ENCODE measurements at regions not wholly inside any gene's neighbourhood (a gene's known extent, or its start where the extent isn't known, plus 50 kb on each side); places are given as distances from the start of the nearest gene placed in this dataset.

GRCh38 chr9:87111010-87111409 is 163.7 kb upstream of the GAS1 start:
- no peak overlapping the region for H3K4me3 ChIP-seq (ENCODE audit: low read length)
- no peak for DNase-seq (ENCODE audit: low read depth)
- no peak for TF ChIP-seq CTCF (conservative IDR thresholded peaks at IDR 0.05; ENCODE audit: low read depth, low read length)

GRCh38 chr9:87112656-87113055 is 165.3 kb upstream of the GAS1 start:
- DNase-seq (ENCODE audit: low read depth) = no peak
- H3K4me3 ChIP-seq (ENCODE audit: low read length) = no peak overlapping the region
- no peak for TF ChIP-seq CTCF (conservative IDR thresholded peaks at IDR 0.05; ENCODE audit: low read depth, low read length)

GRCh38 chr9:87113874-87114273 is 166.6 kb upstream of the GAS1 start:
- no peak for DNase-seq (ENCODE audit: low read depth)
- TF ChIP-seq CTCF (conservative IDR thresholded peaks at IDR 0.05; ENCODE audit: low read depth, low read length) = peak; percentile 20
- H3K4me3 ChIP-seq (ENCODE audit: low read length) = no peak overlapping the region

- DNase-seq (ENCODE audit: low read depth) = no peak
- no peak overlapping the region for H3K4me3 ChIP-seq (ENCODE audit: low read length)
- no peak for TF ChIP-seq CTCF (conservative IDR thresholded peaks at IDR 0.05; ENCODE audit: low read depth, low read length)
Measured at GRCh38 chr9:87115785-87116184, 168.5 kb upstream of the GAS1 start.

GRCh38 chr9:87116492-87116891 is 169.2 kb upstream of the GAS1 start:
- no peak for DNase-seq (ENCODE audit: low read depth)
- no peak for TF ChIP-seq CTCF (conservative IDR thresholded peaks at IDR 0.05; ENCODE audit: low read depth, low read length)
- H3K4me3 ChIP-seq (ENCODE audit: low read length) = no peak overlapping the region

GRCh38 chr9:87118594-87118993 is 171.3 kb upstream of the GAS1 start:
- DNase-seq (ENCODE audit: low read depth) = no peak
- no peak for TF ChIP-seq CTCF (conservative IDR thresholded peaks at IDR 0.05; ENCODE audit: low read depth, low read length)
- H3K4me3 ChIP-seq (ENCODE audit: low read length) = no peak overlapping the region

GRCh38 chr9:87119328-87119881 is 172.1 kb upstream of the GAS1 start:
- no peak overlapping the region for H3K4me3 ChIP-seq (ENCODE audit: low read length)
- TF ChIP-seq CTCF (conservative IDR thresholded peaks at IDR 0.05; ENCODE audit: low read depth, low read length) = no peak
- DNase-seq (ENCODE audit: low read depth) = peak; percentile 38

Data from retinal pigment epithelial cell (primary cell).